ENCODE measurements at regions not wholly inside any gene's neighbourhood (a gene's known extent, or its start where the extent isn't known, plus 50 kb on each side); places are given as distances from the start of the nearest gene placed in this dataset.
"Not testable (repeated sequence)": the region's sequence is repeated elsewhere in the genome, so short reads cannot be mapped to it uniquely, and the experiment has no call there.

DNA sequence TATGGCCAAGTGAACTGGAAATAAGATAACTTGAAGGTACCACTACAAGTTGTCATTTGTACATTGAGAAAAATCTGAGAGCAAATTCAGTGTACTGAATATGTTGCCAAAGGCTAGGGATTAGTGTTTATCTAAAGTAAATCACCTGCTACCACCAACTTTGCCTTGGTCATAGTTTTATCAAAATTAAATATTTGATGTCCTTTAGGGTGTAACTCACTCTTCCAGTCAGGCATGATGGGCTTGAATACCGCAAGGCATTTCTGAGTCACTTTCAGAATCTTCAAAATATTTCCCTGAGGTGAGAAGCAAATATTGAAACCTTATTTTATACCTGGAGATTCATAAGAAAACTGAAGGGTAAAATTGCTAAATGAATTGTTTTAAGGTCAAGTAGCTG lies 1338.6 kb upstream of the ACO1 start:
- TF ChIP-seq, protein P1, sequence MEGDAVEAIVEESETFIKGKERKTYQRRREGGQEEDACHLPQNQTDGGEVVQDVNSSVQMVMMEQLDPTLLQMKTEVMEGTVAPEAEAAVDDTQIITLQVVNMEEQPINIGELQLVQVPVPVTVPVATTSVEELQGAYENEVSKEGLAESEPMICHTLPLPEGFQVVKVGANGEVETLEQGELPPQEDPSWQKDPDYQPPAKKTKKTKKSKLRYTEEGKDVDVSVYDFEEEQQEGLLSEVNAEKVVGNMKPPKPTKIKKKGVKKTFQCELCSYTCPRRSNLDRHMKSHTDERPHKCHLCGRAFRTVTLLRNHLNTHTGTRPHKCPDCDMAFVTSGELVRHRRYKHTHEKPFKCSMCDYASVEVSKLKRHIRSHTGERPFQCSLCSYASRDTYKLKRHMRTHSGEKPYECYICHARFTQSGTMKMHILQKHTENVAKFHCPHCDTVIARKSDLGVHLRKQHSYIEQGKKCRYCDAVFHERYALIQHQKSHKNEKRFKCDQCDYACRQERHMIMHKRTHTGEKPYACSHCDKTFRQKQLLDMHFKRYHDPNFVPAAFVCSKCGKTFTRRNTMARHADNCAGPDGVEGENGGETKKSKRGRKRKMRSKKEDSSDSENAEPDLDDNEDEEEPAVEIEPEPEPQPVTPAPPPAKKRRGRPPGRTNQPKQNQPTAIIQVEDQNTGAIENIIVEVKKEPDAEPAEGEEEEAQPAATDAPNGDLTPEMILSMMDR (IDR thresholded peaks at IDR 0.05; ENCODE audit: low read depth, low read length): no peak

DNA sequence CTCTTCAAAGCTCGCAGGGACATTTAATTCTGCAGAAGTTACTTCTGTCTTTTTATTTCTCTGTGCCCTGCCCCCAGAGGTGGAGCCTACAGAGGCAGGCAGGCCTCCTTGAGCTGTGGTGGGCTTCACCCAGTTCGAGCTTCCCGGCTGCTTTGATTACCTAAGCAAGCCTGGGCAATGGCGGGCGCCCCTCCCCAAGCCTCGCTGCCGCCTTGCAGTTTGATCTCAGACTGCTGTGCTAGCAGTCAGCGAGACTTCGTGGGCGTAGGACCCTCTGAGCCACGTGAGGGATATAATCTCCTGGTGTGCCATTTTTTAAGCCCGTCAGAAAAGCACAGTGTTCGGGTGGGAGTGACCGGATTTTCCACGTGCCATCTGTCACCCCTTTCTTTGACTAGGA lies 1322.9 kb upstream of the ACO1 start:
- H3K4me3 ChIP-seq (ENCODE audit: low read depth, low read length): not testable (repeated sequence)

More for the DNA sequence above, 1338.6 kb upstream of the ACO1 start:
- H3K4me3 ChIP-seq (ENCODE audit: low read depth, low read length): no peak overlapping the region

DNA sequence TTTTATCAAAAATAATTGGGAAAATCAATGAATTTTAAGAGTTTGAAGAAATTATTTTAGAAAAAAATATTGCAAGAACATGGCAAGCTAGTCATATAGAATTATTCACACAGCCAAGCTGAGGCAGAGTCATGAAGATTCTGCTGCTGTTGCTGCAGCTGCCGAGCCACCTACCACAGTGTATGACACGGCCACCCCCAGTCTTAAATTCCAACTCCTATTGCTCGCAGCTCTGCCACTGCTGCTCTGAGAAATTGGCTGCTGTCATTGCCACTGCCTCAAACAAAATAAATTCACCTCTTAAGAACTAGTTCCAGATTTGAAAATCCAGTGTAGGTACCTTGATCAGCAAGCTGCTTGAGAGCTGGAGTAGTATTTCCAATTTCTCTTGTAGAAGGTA lies 1318.8 kb upstream of the ACO1 start:
- TF ChIP-seq, protein P1 (IDR thresholded peaks at IDR 0.05; ENCODE audit: low read depth, low read length): no peak

DNA sequence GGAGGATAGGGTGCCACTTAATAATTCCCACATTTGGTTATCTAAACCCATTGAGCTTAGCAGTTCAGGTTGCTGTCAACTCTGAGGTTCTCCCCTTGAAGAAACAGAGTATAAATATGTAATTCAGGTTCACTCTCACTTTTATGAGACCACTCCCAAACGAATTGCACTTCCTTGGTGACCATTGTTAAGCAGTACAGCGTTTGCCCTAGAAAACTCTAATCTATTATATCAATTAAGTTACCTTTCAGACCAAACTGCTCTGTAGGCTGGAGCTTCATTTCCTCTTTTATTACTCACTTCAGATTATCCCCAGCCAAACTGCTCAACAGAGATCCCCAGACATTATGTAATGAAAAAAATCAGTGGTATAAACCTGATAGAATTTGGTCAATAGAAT lies 1317.0 kb upstream of the ACO1 start:
- TF ChIP-seq, protein P1 (IDR thresholded peaks at IDR 0.05; ENCODE audit: low read depth, low read length): no peak
- H3K4me3 ChIP-seq (ENCODE audit: low read depth, low read length): no peak overlapping the region

More for the DNA sequence above, 1318.8 kb upstream of the ACO1 start:
- no peak overlapping the region for H3K4me3 ChIP-seq (ENCODE audit: low read depth, low read length)

DNA sequence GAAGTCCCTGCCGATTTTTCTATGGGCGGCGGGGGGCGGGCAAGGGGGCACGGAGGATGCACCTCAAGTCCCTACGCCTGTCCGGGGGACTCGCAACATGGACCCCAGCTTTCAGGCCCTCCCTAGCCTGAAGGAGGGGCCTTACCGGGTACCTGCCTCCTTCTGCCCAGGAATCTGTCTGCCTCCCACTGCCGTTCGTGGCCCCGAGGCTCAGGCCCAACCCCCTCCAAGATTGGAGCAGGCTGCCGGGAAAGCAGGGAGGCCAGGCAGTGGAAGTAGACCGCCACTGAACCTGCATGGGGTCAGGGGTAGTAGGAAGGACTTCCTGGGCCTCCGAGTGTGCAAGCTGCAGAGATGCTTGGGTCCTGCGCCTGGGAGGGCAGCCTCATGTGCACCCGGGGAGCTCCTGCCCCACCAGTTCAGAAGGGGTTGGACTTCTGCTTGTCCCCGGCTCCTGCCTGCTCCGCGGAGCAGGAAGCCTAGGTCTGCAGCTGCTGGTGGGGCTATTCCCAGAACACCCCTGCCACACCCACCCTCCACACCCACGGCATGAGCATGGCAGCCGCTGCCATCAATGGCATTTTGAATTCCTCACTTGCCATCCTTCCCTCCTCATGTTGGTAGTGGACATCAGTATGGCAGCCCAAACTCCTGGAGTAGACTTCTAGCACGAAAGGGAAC lies 1312.7 kb upstream of the ACO1 start:
- TF ChIP-seq, protein P1 (IDR thresholded peaks at IDR 0.05; ENCODE audit: low read depth, low read length): no peak
- no peak overlapping the region for H3K4me3 ChIP-seq (ENCODE audit: low read depth, low read length)

DNA sequence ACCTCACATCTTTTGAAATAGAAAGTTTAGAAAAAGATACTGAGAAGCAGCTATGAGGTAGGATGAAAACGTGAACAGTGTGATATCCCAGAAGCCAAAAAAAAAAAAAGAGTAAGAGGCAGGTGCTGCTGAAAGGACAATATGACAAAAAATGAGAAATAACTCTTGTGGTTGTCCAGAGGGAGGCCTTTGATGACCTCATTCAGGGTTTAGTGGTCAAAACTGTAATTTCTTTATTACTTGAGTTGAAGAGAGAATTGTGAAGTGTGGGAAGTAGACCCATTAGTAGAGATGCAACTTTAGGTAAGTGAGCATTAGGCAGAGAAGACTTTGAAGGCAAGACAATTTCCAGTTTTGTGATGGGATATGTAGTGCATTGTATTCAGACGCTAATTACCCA lies 1306.3 kb upstream of the ACO1 start:
- no peak overlapping the region for H3K4me3 ChIP-seq (ENCODE audit: low read depth, low read length)
- TF ChIP-seq, protein P1 (IDR thresholded peaks at IDR 0.05; ENCODE audit: low read depth, low read length): no peak

DNA sequence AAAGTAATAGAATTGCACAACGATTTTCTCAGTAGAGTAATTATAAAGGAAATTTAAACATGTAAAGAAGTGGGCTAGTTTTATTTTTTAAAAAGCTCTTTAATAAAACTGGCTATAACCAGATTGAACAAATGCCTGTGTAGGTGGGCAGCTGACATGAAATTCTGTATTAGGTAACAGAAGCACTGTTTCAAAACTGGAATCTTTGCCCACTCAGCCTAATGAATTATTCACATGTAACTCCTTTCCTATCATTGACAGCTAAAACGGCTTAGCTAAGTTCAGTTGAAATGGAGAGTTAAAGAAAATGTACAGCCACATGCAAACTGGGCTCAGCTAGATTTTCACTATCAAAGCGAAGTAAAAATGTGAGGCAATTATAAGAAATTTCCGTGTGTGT lies 1300.1 kb upstream of the ACO1 start:
- TF ChIP-seq, protein P1 (IDR thresholded peaks at IDR 0.05; ENCODE audit: low read depth, low read length): no peak
- H3K4me3 ChIP-seq (ENCODE audit: low read depth, low read length): no peak overlapping the region

Data from WI38 (cell line).